Endothelial cell of umbilical vein (primary cell): ENCODE measurements at regions not wholly inside any gene's neighbourhood (a gene's known extent, or its start where the extent isn't known, plus 50 kb on each side); places are given as distances from the start of the nearest gene placed in this dataset.

Experiments used
- BruUV-seq: library from RNA; stranded (reverse); fragments of 400-500 nt; replicated peaks from 2 replicates; lab custom pipeline; 2021; lab: Mats Ljungman, UMichigan
- CTCF ChIA-PET: fragments of 300-600, 350-600 bp; sonication (Branson Sonifier 250); formaldehyde crosslinking; loops from one replicate; lab custom pipeline; 2021; ENCODE audit warnings: antibody characterized with exemption, inconsistent platforms; lab: Charles Lee
- POLR2A ChIA-PET: fragments of 300-600, 350-600 bp; sonication (Branson Sonifier 250); formaldehyde crosslinking; loops from one replicate; lab custom pipeline; 2021; ENCODE audit warnings: antibody characterized with exemption, inconsistent platforms; lab: Charles Lee
- DNase-seq: peaks from one replicate; pipeline ENCODE4 v3.0.0-alpha.2; 2011; ENCODE audit warnings: low read depth, low spot score
- FAIRE-seq: peaks from 2 replicates; lab custom pipeline; 2011; peaks lifted over from hg19 to GRCh38; lab: Jason Lieb, UNC
- H2AFZ ChIP-seq: 2 replicates; pipeline ENCODE4 v1.6.0; 2012; ENCODE audit warnings: low read depth, low read length, control low read depth, inconsistent platforms
- H3K27ac ChIP-seq: 2 replicates; pipeline ENCODE4 v1.5.1; 2011; ENCODE audit warnings: low read depth, mild to moderate bottlenecking, control low read depth, low read length, moderate library complexity; ENCODE audit not compliant: insufficient read depth
- H3K27me3 ChIP-seq, 2 experiments: 2 replicates each; pipeline versions ENCODE4 v1.6.0 to v1.6.1; 2011; ENCODE audit warnings: low read length in 2 of 2, mixed read lengths in 1 of 2; ENCODE audit not compliant: control insufficient read depth in 2 of 2, insufficient read depth in 2 of 2
- H3K36me3 ChIP-seq, 2 experiments: 2 replicates in 1 of 2; 3 replicates in 1 of 2; pipeline ENCODE4 v1.5.1; 2011; ENCODE audit warnings: low read length in 2 of 2, mild to moderate bottlenecking in 1 of 2, moderate library complexity in 1 of 2; ENCODE audit not compliant: control insufficient read depth in 2 of 2, insufficient read depth in 2 of 2; ENCODE audit errors: extremely low read depth in 1 of 2
- H3K4me1 ChIP-seq: 3 replicates; pipeline ENCODE4 v1.5.1; 2011; ENCODE audit warnings: mild to moderate bottlenecking, low read length; ENCODE audit not compliant: control insufficient read depth, insufficient read depth; ENCODE audit errors: extremely low read depth
- H3K4me2 ChIP-seq: 2 replicates; pipeline ENCODE4 v1.6.1; 2011; ENCODE audit warnings: low read length, control low read depth, mixed read lengths; ENCODE audit not compliant: insufficient read depth
- H3K4me3 ChIP-seq, 3 experiments: fragments of 200-600 bp in 1 of 3; sonication (generic), shearing (Covaris generic) in 1 of 3; replicated peaks in 1 of 3; 2 replicates each; pipeline ENCODE4 v1.5.1; 2011 to 2016; ENCODE audit warnings: control low read depth in 3 of 3, low read length in 3 of 3, mild to moderate bottlenecking in 2 of 3, inconsistent platforms in 1 of 3, low read depth in 1 of 3, moderate library complexity in 1 of 3; ENCODE audit not compliant: insufficient read depth in 1 of 3
- H3K79me2 ChIP-seq: 2 replicates; pipeline ENCODE4 v1.6.0; 2012; ENCODE audit warnings: low read length, inconsistent platforms; ENCODE audit not compliant: control insufficient read depth, insufficient read depth
- H3K9ac ChIP-seq: replicated peaks from 2 replicates; pipeline ENCODE3; 2011; ENCODE audit warnings: low read length, control low read depth; ENCODE audit not compliant: insufficient read depth; ENCODE audit errors: extremely low read depth
- H3K9me1 ChIP-seq: replicated peaks from 3 replicates; pipeline ENCODE4 v1.6.0; 2011; ENCODE audit warnings: mild to moderate bottlenecking, low read length; ENCODE audit not compliant: control insufficient read depth, insufficient read depth; ENCODE audit errors: extremely low read depth
- H3K9me3 ChIP-seq: replicated peaks from 2 replicates; pipeline ENCODE4 v1.5.1; 2012; ENCODE audit warnings: low read length, inconsistent platforms; ENCODE audit not compliant: control insufficient read depth, insufficient read depth
- H4K20me1 ChIP-seq: replicated peaks from 2 replicates; pipeline ENCODE3; 2011; ENCODE audit warnings: mild to moderate bottlenecking, low read length; ENCODE audit not compliant: control insufficient read depth, insufficient read depth; ENCODE audit errors: extremely low read depth
- CTCF ChIP-seq, 2 donors: IDR thresholded peaks; 1 replicate in 1 of 2; 2 replicates in 1 of 2; pipeline ENCODE4 v1.5.1; 2011; ENCODE audit warnings: low read length in 2 of 2, mild to moderate bottlenecking in 2 of 2, moderate library complexity in 2 of 2, control low read depth in 1 of 2, inconsistent platforms in 1 of 2, low read depth in 1 of 2; ENCODE audit not compliant: insufficient read depth in 1 of 2; ENCODE audit errors: extremely low read depth in 1 of 2
- EZH2 ChIP-seq: IDR thresholded peaks from 2 replicates; pipeline ENCODE4 v1.6.1; 2012; ENCODE audit warnings: borderline replicate concordance, low read depth, mild to moderate bottlenecking, moderate library complexity, low read length, inconsistent platforms; ENCODE audit not compliant: severe bottlenecking
- FOS ChIP-seq: IDR thresholded peaks from 2 replicates; pipeline ENCODE4 v1.6.1; 2011; ENCODE audit warnings: mild to moderate bottlenecking, low read length, moderate library complexity, borderline replicate concordance; ENCODE audit not compliant: insufficient read depth
- GATA2 ChIP-seq: IDR thresholded peaks from 2 replicates; pipeline ENCODE4 v1.7.0; 2011; ENCODE audit warnings: low read depth, mild to moderate bottlenecking, moderate library complexity, mixed read lengths, low read length; ENCODE audit not compliant: insufficient read length, insufficient read depth
- JUN ChIP-seq: IDR thresholded peaks from 2 replicates; pipeline ENCODE4 v1.6.1; 2011; ENCODE audit warnings: borderline replicate concordance, low read depth; ENCODE audit not compliant: insufficient read length, insufficient read depth
- MAX ChIP-seq: IDR thresholded peaks from 2 replicates; pipeline ENCODE4 v1.6.1; 2011; ENCODE audit not compliant: insufficient read depth, insufficient read length
- MYC ChIP-seq: IDR thresholded peaks from one replicate; pipeline ENCODE4 v1.6.1; 2011; ENCODE audit warnings: mild to moderate bottlenecking, low read depth, low read length
- POLR2A ChIP-seq: IDR thresholded peaks from 2 replicates; pipeline ENCODE4 v1.6.1; 2012; ENCODE audit warnings: low read depth, mild to moderate bottlenecking, control low read depth, low read length
- POLR2AphosphoS5 ChIP-seq: IDR thresholded peaks from 2 replicates; pipeline ENCODE4 v1.6.1; 2012; ENCODE audit warnings: low read depth, mild to moderate bottlenecking, control low read depth, low read length, moderate library complexity; ENCODE audit not compliant: insufficient read depth
- dilution Hi-C: fragments of 300-500 bp; cut with MboI; formaldehyde crosslinking; loops from one replicate; pipeline ENCODE4 v1.15.0; 2019; ENCODE audit warnings: low sequenced_read_pairs; ENCODE audit not compliant: extremely low pct_ligation_motif_present
- intact Hi-C: fragments of 100-400 bp; cut with micrococcal nuclease; formaldehyde crosslinking; loops from one replicate; pipeline ENCODE4 v1.10.0; 2022

GRCh38 chr22:22816171-22816514 lies 71.5 kb upstream of the IGLL5 start:
- no peak for FAIRE-seq
- H2AFZ ChIP-seq = no peak overlapping the region
- intact Hi-C loops (no loop called here), dilution Hi-C loops (no loop called here)
- ChIA-PET CTCF (no interaction called here), POLR2A (no interaction called here)
- H3K4me3 ChIP-seq = no peak overlapping the region
- BruUV-seq = no TSS peak
- no peaks in the 10 kb centered on the region for H4K20me1 ChIP-seq
- no peak overlapping the region for H3K9ac ChIP-seq
- TF ChIP-seq CTCF (IDR thresholded peaks at IDR 0.05; ENCODE audit: extremely low read depth in 1 of 2, insufficient read depth in 1 of 2, low read depth in 1 of 2, low read length in 2 of 2) (no peak), MYC (no peak), GATA2 (no peak), JUN (no peak), POLR2A (no peak), MAX (no peak), EZH2 (no peak), POLR2AphosphoS5 (no peak), FOS (no peak)
- no peaks in the 10 kb centered on the region for H3K4me1 ChIP-seq
- H3K27me3 ChIP-seq = no peaks in the 10 kb centered on the region
- no peak for DNase-seq
- no peaks in the 10 kb centered on the region for H3K36me3 ChIP-seq
- H3K27ac ChIP-seq = no peak overlapping the region
- H3K79me2 ChIP-seq = no peaks in the 10 kb centered on the region
- H3K4me2 ChIP-seq = no peak overlapping the region
- H3K9me3 ChIP-seq = no peaks in the 10 kb centered on the region
- H3K9me1 ChIP-seq = no peaks in the 10 kb centered on the region
